GM12878 (cell line): ENCODE measurements at regions not wholly inside any gene's neighbourhood (a gene's known extent, or its start where the extent isn't known, plus 50 kb on each side); places are given as distances from the start of the nearest gene placed in this dataset.

ENCODE experiments used
- ATF7 ChIP-seq: fragments of 450-650 bp; IDR thresholded peaks from 2 replicates; pipeline ENCODE4 v1.6.1; 2016; ENCODE audit warnings: low read depth, mild to moderate bottlenecking
- BMI1 ChIP-seq: fragments of 450-650 bp; IDR thresholded peaks from 2 replicates; pipeline ENCODE4 v1.6.1; 2016; ENCODE audit warnings: mild to moderate bottlenecking, moderate library complexity, borderline replicate concordance
- CBFB ChIP-seq: IDR thresholded peaks from 2 replicates; pipeline ENCODE4 v1.6.1; 2016; ENCODE audit warnings: antibody characterized with exemption, low read depth
- CHD4 ChIP-seq: fragments of 200-600 bp; sonication (generic); IDR thresholded peaks from 2 replicates; pipeline ENCODE4 v1.6.1; 2016; ENCODE audit warnings: mild to moderate bottlenecking
- EP300 ChIP-seq, 2 experiments: fragments of 150-350 bp in 1 of 2; IDR thresholded peaks; 2 replicates each; pipeline ENCODE4 v1.6.1; 2011 to 2012; ENCODE audit warnings: low read depth in 2 of 2, low read length in 2 of 2, borderline replicate concordance in 1 of 2, improper control_type of control experiment in 1 of 2, inconsistent platforms in 1 of 2; ENCODE audit not compliant: control insufficient read depth in 1 of 2
- ESRRA ChIP-seq: IDR thresholded peaks from 2 replicates; pipeline ENCODE4 v1.6.1; 2012; ENCODE audit warnings: mild to moderate bottlenecking, low read length, improper control_type of control experiment
- FOXM1 ChIP-seq: IDR thresholded peaks from 2 replicates; pipeline ENCODE4 v1.6.1; 2012; ENCODE audit warnings: low read depth, mild to moderate bottlenecking, inconsistent platforms, low read length, moderate library complexity
- KAT2A ChIP-seq: conservative IDR thresholded peaks from 2 replicates; pipeline ENCODE4 v1.6.1; 2011; ENCODE audit warnings: low read depth, low read length; ENCODE audit not compliant: control insufficient read depth
- LARP7 ChIP-seq: fragments of 450-650 bp; IDR thresholded peaks from 2 replicates; pipeline ENCODE4 v1.6.1; 2017; ENCODE audit warnings: mild to moderate bottlenecking
- NFIC ChIP-seq: IDR thresholded peaks from 2 replicates; pipeline ENCODE4 v1.6.1; 2012; ENCODE audit warnings: low read depth, mild to moderate bottlenecking, inconsistent platforms, low read length, moderate library complexity
- POLR2A ChIP-seq: IDR thresholded peaks from 2 replicates; pipeline ENCODE4 v1.6.1; 2011; ENCODE audit warnings: low read depth, mild to moderate bottlenecking, low read length
- RB1 ChIP-seq: fragments of 450-650 bp; formaldehyde crosslinking; IDR thresholded peaks from 2 replicates; pipeline ENCODE4 v1.6.1; 2017; ENCODE audit warnings: mild to moderate bottlenecking, borderline replicate concordance
- RBBP5 ChIP-seq: fragments of 200-600 bp; sonication (generic); conservative IDR thresholded peaks from 2 replicates; pipeline ENCODE4 v1.6.1; 2016
- SIN3A ChIP-seq: IDR thresholded peaks from 2 replicates; pipeline ENCODE4 v1.6.1; 2012; ENCODE audit warnings: low read depth, low read length, improper control_type of control experiment
- SIX5 ChIP-seq: IDR thresholded peaks from 2 replicates; pipeline ENCODE4 v1.6.1; 2011; ENCODE audit warnings: mild to moderate bottlenecking, low read depth, low read length, moderate library complexity; ENCODE audit not compliant: severe bottlenecking
- SRF ChIP-seq, 2 experiments: IDR thresholded peaks; 2 replicates each; pipeline ENCODE4 v1.6.1; 2011; ENCODE audit warnings: low read depth in 2 of 2, low read length in 2 of 2, mild to moderate bottlenecking in 1 of 2, moderate library complexity in 1 of 2
- STAT3 ChIP-seq: IDR thresholded peaks from 2 replicates; pipeline ENCODE4 v1.6.1; 2011; ENCODE audit warnings: low read depth, low read length, improper control_type of control experiment
- WRNIP1 ChIP-seq: IDR thresholded peaks from 2 replicates; pipeline ENCODE4 v1.6.1; 2011; ENCODE audit warnings: low read depth, low read length, improper control_type of control experiment, borderline replicate concordance
- ZNF24 ChIP-seq: fragments of 450-650 bp; IDR thresholded peaks from 2 replicates; pipeline ENCODE4 v1.6.1; 2017; ENCODE audit warnings: antibody characterized with exemption, mild to moderate bottlenecking
- ZZZ3 ChIP-seq: IDR thresholded peaks from 2 replicates; pipeline ENCODE4 v1.6.1; 2011; ENCODE audit warnings: low read depth; ENCODE audit not compliant: control insufficient read depth, insufficient read length
- TF ChIP-seq, protein P1 (sequence below): fragments of 150-350 bp; IDR thresholded peaks from 2 replicates; pipeline ENCODE4 v1.6.1; 2014; ENCODE audit warnings: mild to moderate bottlenecking, low read depth, low read length
- TF ChIP-seq, protein P2 (sequence below), 3 experiments: IDR thresholded peaks in 2 of 3; conservative IDR thresholded peaks in 1 of 3; 2 replicates each; pipeline ENCODE4 v1.5.1; 2011; ENCODE audit warnings: low read depth in 3 of 3, low read length in 3 of 3, mild to moderate bottlenecking in 3 of 3, control low read depth in 2 of 3, moderate library complexity in 2 of 3, inconsistent platforms in 1 of 3, mixed read lengths in 1 of 3; ENCODE audit not compliant: control insufficient read depth in 2 of 3, insufficient read depth in 1 of 3; ENCODE audit errors: extremely low read depth in 1 of 3
- TF ChIP-seq, protein P3 (sequence below): fragments of 150-350 bp; IDR thresholded peaks from 2 replicates; pipeline ENCODE4 v1.6.1; 2016; ENCODE audit warnings: low read depth, low read length
- TF ChIP-seq, protein P4 (sequence below): fragments of 450-650 bp; IDR thresholded peaks from 2 replicates; pipeline ENCODE4 v1.6.1; 2017; ENCODE audit warnings: low read depth, mild to moderate bottlenecking, moderate library complexity

DNA sequence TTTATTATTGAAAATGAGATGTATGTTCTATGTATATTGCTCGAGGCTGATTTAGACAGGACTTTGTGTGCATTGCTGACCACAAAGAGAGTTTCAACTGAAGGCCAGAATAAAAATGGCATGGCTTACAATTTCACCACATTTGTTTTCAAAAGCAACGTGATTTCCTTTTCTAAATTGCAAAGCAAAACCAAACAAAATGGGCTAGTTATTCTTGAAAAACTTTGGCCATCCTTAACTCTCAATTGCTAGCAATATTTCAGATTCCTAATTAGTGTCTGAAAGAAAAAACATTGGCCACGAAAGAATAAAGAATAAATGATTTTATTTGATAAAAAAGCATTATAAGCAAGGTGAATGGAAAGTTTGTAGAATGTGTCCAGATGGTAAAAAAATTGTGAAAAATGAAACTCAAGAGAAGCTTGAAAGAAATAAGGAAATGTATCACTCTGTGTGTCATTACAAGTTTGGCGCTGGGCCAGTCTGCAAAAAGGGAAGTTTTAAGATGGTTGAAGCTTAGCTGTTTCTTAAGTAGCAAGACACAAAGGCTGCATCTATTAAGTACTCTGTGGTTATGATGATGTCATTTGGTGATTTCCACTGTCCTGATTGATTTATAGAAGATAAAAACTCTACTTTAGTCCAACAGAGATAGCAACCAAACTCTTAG, 89.2 kb upstream of the PRLR start (continued):
- TF ChIP-seq CBFB (peak; percentile 61), ATF7 (peak; percentile 100), SRF (IDR thresholded peaks at IDR 0.05; ENCODE audit: low read depth in 2 of 2, low read length in 2 of 2) (no peak), CHD4 (no peak), FOXM1 (peak; percentile 90), ZZZ3 (no peak), NFIC (peak; percentile 93), ZNF24 (0 out of 2 replicates have a peak, but pooled peaks have one; percentile 38), SIN3A (no peak), BMI1 (peak; percentile 77; the same call in 1 of the 2 replicates), EP300 (IDR thresholded peaks at IDR 0.05; ENCODE audit: borderline replicate concordance in 1 of 2, control insufficient read depth in 1 of 2, low read depth in 2 of 2, low read length in 2 of 2) (peak; percentile 92 to 96), SIX5 (no peak), RB1 (no peak), STAT3 (peak; percentile 70; the same call in 1 of the 2 replicates), POLR2A (no peak), WRNIP1 (no peak), LARP7 (no peak), ESRRA (no peak), KAT2A (no peak), RBBP5 (no peak)
- TF ChIP-seq, protein P1, sequence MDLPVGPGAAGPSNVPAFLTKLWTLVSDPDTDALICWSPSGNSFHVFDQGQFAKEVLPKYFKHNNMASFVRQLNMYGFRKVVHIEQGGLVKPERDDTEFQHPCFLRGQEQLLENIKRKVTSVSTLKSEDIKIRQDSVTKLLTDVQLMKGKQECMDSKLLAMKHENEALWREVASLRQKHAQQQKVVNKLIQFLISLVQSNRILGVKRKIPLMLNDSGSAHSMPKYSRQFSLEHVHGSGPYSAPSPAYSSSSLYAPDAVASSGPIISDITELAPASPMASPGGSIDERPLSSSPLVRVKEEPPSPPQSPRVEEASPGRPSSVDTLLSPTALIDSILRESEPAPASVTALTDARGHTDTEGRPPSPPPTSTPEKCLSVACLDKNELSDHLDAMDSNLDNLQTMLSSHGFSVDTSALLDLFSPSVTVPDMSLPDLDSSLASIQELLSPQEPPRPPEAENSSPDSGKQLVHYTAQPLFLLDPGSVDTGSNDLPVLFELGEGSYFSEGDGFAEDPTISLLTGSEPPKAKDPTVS: no peak
- TF ChIP-seq, protein P2, sequence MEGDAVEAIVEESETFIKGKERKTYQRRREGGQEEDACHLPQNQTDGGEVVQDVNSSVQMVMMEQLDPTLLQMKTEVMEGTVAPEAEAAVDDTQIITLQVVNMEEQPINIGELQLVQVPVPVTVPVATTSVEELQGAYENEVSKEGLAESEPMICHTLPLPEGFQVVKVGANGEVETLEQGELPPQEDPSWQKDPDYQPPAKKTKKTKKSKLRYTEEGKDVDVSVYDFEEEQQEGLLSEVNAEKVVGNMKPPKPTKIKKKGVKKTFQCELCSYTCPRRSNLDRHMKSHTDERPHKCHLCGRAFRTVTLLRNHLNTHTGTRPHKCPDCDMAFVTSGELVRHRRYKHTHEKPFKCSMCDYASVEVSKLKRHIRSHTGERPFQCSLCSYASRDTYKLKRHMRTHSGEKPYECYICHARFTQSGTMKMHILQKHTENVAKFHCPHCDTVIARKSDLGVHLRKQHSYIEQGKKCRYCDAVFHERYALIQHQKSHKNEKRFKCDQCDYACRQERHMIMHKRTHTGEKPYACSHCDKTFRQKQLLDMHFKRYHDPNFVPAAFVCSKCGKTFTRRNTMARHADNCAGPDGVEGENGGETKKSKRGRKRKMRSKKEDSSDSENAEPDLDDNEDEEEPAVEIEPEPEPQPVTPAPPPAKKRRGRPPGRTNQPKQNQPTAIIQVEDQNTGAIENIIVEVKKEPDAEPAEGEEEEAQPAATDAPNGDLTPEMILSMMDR (IDR thresholded peaks at IDR 0.05 in 2 of 3, conservative IDR thresholded peaks at IDR 0.05 in 1 of 3; ENCODE audit: control insufficient read depth in 2 of 3, extremely low read depth in 1 of 3, insufficient read depth in 1 of 3, low read depth in 3 of 3, low read length in 3 of 3): no peak
- TF ChIP-seq, protein P3, sequence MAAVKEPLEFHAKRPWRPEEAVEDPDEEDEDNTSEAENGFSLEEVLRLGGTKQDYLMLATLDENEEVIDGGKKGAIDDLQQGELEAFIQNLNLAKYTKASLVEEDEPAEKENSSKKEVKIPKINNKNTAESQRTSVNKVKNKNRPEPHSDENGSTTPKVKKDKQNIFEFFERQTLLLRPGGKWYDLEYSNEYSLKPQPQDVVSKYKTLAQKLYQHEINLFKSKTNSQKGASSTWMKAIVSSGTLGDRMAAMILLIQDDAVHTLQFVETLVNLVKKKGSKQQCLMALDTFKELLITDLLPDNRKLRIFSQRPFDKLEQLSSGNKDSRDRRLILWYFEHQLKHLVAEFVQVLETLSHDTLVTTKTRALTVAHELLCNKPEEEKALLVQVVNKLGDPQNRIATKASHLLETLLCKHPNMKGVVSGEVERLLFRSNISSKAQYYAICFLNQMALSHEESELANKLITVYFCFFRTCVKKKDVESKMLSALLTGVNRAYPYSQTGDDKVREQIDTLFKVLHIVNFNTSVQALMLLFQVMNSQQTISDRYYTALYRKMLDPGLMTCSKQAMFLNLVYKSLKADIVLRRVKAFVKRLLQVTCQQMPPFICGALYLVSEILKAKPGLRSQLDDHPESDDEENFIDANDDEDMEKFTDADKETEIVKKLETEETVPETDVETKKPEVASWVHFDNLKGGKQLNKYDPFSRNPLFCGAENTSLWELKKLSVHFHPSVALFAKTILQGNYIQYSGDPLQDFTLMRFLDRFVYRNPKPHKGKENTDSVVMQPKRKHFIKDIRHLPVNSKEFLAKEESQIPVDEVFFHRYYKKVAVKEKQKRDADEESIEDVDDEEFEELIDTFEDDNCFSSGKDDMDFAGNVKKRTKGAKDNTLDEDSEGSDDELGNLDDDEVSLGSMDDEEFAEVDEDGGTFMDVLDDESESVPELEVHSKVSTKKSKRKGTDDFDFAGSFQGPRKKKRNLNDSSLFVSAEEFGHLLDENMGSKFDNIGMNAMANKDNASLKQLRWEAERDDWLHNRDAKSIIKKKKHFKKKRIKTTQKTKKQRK: no peak
- TF ChIP-seq, protein P4, sequence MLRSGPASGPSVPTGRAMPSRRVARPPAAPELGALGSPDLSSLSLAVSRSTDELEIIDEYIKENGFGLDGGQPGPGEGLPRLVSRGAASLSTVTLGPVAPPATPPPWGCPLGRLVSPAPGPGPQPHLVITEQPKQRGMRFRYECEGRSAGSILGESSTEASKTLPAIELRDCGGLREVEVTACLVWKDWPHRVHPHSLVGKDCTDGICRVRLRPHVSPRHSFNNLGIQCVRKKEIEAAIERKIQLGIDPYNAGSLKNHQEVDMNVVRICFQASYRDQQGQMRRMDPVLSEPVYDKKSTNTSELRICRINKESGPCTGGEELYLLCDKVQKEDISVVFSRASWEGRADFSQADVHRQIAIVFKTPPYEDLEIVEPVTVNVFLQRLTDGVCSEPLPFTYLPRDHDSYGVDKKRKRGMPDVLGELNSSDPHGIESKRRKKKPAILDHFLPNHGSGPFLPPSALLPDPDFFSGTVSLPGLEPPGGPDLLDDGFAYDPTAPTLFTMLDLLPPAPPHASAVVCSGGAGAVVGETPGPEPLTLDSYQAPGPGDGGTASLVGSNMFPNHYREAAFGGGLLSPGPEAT: peak; percentile 98
